ENCODE measurements at regions not wholly inside any gene's neighbourhood (a gene's known extent, or its start where the extent isn't known, plus 50 kb on each side); places are given as distances from the start of the nearest gene placed in this dataset.

- ATAC-seq, result no peak
Measured at GRCh38 chr2:151197184-151198108, 64.2 kb downstream of the RBM43 start.

GRCh38 chr2:151193576-151193975 is 68.1 kb downstream of the RBM43 start:
- no peak for ATAC-seq

GRCh38 chr2:151192681-151193080 is 69.0 kb downstream of the RBM43 start:
- no peak for ATAC-seq

- no peak for ATAC-seq
Measured at GRCh38 chr2:151191001-151191400, 70.7 kb downstream of the RBM43 start.

GRCh38 chr2:151189125-151189524 is 72.5 kb downstream of the RBM43 start:
- no peak for ATAC-seq

- no peak for ATAC-seq
Measured at GRCh38 chr2:151186011-151186410, 75.7 kb downstream of the RBM43 start.

- ATAC-seq, result no peak
Measured at GRCh38 chr2:151182899-151183809, 78.5 kb downstream of the RBM43 start.

- ATAC-seq, result no peak
Measured at GRCh38 chr2:151182396-151182795, 79.3 kb downstream of the RBM43 start.

GRCh38 chr2:151181524-151181923 is 80.1 kb downstream of the RBM43 start:
- no peak for ATAC-seq

GRCh38 chr2:151180123-151180522 is 81.5 kb downstream of the RBM43 start:
- ATAC-seq, result no peak

- ATAC-seq, result no peak
Measured at GRCh38 chr2:151178207-151178606, 83.5 kb downstream of the RBM43 start.

- no peak for ATAC-seq
Measured at GRCh38 chr2:151177756-151178155, 83.9 kb downstream of the RBM43 start.

GRCh38 chr2:151176661-151177060 is 85.0 kb downstream of the RBM43 start:
- no peak for ATAC-seq

- ATAC-seq, result no peak
Measured at GRCh38 chr2:151175864-151176263, 85.8 kb downstream of the RBM43 start.

- no peak for ATAC-seq
Measured at GRCh38 chr2:151174127-151174526, 87.5 kb downstream of the RBM43 start.

- ATAC-seq, result no peak
Measured at GRCh38 chr2:151171186-151171585, 90.5 kb downstream of the RBM43 start.

- no peak for ATAC-seq
Measured at GRCh38 chr2:151166410-151166809, 95.3 kb downstream of the RBM43 start.

GRCh38 chr2:151165105-151165684 is 96.5 kb downstream of the RBM43 start:
- no peak for ATAC-seq

- ATAC-seq, result no peak
Measured at GRCh38 chr2:151161821-151162551, 99.7 kb downstream of the RBM43 start.

- no peak for ATAC-seq
Measured at GRCh38 chr2:151159109-151159662, 102.5 kb downstream of the RBM43 start.

- no peak for ATAC-seq
Measured at GRCh38 chr2:151157000-151157735, 104.5 kb downstream of the RBM43 start.

Measured in activated CD4-positive, CD25-positive, alpha-beta regulatory T cell treated with anti-CD3 and anti-CD28 coated beads, Interleukin-2, amount 50 U/mL, for 24 hours (primary cell).